ENCODE measurements at regions not wholly inside any gene's neighbourhood (a gene's known extent, or its start where the extent isn't known, plus 50 kb on each side); places are given as distances from the start of the nearest gene placed in this dataset.

- TF ChIP-seq PHF8 (conservative IDR thresholded peaks at IDR 0.05; ENCODE audit: low read depth, low read length), result no peak
- TF ChIP-seq SIX5 (IDR thresholded peaks at IDR 0.05; ENCODE audit: low read depth, low read length), result no peak
- TF ChIP-seq KDM1A (IDR thresholded peaks at IDR 0.05; ENCODE audit: borderline replicate concordance, low read length), result no peak
- TF ChIP-seq POLR2A (IDR thresholded peaks at IDR 0.05; ENCODE audit: control extremely low read depth in 1 of 2, low read depth in 2 of 2, low read length in 2 of 2), result no peak
- no peak for TF ChIP-seq RFX5 (IDR thresholded peaks at IDR 0.05; ENCODE audit: borderline replicate concordance, low read depth, low read length)
- TF ChIP-seq SUZ12 (IDR thresholded peaks at IDR 0.05; ENCODE audit: low read length), result no peak
- TF ChIP-seq JUND (IDR thresholded peaks at IDR 0.05; ENCODE audit: low read length), result no peak
Measured at GRCh38 chrX:50980251-50980650, 69.7 kb downstream of the BMP15 start (continued).

All from H1 (cell line).